Transverse colon (tissue), 4 donors: ENCODE measurements at regions not wholly inside any gene's neighbourhood (a gene's known extent, or its start where the extent isn't known, plus 50 kb on each side); places are given as distances from the start of the nearest gene placed in this dataset.
"Not testable (repeated sequence)": the region's sequence is repeated elsewhere in the genome, so short reads cannot be mapped to it uniquely, and the experiment has no call there.

ENCODE experiments used
- DNase-seq: peaks from one replicate; pipeline ENCODE4 v3.0.0-alpha.2; 2019
- H3K27ac ChIP-seq, 4 donors: fragments of 200-600 bp; sonication (generic); 2 replicates each; pipeline ENCODE4 v1.5.1; 2016 to 2018; ENCODE audit warnings: inconsistent platforms in 4 of 4
- H3K27me3 ChIP-seq: fragments of 200-600 bp; sonication (generic); 2 replicates; pipeline ENCODE4 v1.5.1; 2017; ENCODE audit warnings: inconsistent platforms
- H3K36me3 ChIP-seq, 4 donors: fragments of 200-600 bp; sonication (generic); 2 replicates each; pipeline ENCODE4 v1.5.1; 2017 to 2019; ENCODE audit warnings: inconsistent platforms in 4 of 4
- H3K4me1 ChIP-seq, 4 donors: fragments of 200-600 bp; sonication (generic); 2 replicates each; pipeline ENCODE4 v1.5.1; 2017 to 2020; ENCODE audit warnings: inconsistent platforms in 4 of 4
- H3K4me3 ChIP-seq, 4 donors: fragments of 200-600 bp; sonication (generic); 1 replicate in 1 of 4; 2 replicates in 3 of 4; pipeline versions ENCODE4 v1.5.1 to v1.6.1; 2017 to 2019; ENCODE audit warnings: inconsistent platforms in 4 of 4
- H3K9me3 ChIP-seq, 2 donors: fragments of 200-600 bp; sonication (generic); 2 replicates each; pipeline ENCODE4 v1.5.1; 2017 to 2019; ENCODE audit warnings: inconsistent platforms in 2 of 2
- EP300 ChIP-seq: sonication (generic); formaldehyde crosslinking; IDR thresholded peaks from one replicate; pipeline ENCODE4 v1.6.1; 2017; ENCODE audit warnings: antibody characterized with exemption, low read depth
- POLR2A ChIP-seq: fragments of 450-650 bp; IDR thresholded peaks from one replicate; pipeline ENCODE4 v1.6.1; 2016; ENCODE audit warnings: antibody characterized with exemption, mild to moderate bottlenecking, moderate library complexity
- POLR2AphosphoS5 ChIP-seq, 3 donors: sonication (generic); formaldehyde crosslinking; IDR thresholded peaks; one replicate each; pipeline ENCODE4 v1.6.1; 2016; ENCODE audit warnings: antibody characterized with exemption in 3 of 3
- WGBS, 2 donors: methylation state at CpG; one replicate each; pipeline ENCODE4 v1.1.5; 2018; ENCODE audit warnings: low coverage in 1 of 2; 5-methylcytosine and 5-hydroxymethylcytosine counted together
- in situ Hi-C, 4 donors: fragments of 200-750 bp; cut with MboI; loops; one replicate each; pipeline versions ENCODE4 v1.15.0 to v1.15.1; 2017; ENCODE audit warnings: low sequenced_read_pairs in 3 of 4, low pct_ligation_motif_present in 1 of 4, low pct_unique_long_range_greater_than_20kb in 1 of 4
- intact Hi-C: fragments of 100-400 bp; cut with DNase I; formaldehyde crosslinking; loops from one replicate; pipeline ENCODE4 v1.15.1; 2023; ENCODE audit warnings: low total_unique reads
- TF ChIP-seq, protein P1 (sequence below), 5 experiments: fragments of 200-600 bp in 3 of 5; fragments of 450-650 bp in 2 of 5; sonication (generic) in 3 of 5; IDR thresholded peaks; 1 replicate in 2 of 5; 2 replicates in 3 of 5; pipeline ENCODE4 v1.5.1; 2016 to 2017; ENCODE audit warnings: antibody characterized with exemption in 5 of 5, inconsistent platforms in 3 of 5, mild to moderate bottlenecking in 2 of 5, moderate library complexity in 1 of 5

DNA sequence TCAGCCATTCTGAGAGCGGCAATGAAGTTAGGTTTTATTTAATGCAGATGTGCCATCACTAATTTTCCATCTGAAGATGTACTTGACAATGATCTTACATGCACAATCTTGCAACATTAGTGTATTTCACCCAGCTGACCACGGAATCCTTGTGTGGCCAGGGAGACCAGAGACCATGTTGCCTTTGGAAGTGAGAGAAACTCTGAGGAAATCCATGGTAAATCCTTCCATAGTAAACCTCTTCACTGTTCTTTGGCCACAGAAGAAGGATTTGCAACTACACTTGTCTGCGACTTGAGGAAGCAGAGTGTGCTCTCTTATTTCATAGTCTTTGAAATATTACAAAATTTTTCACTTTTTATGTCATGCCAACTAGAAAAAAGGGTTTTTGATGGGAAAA, 128.4 kb upstream of the IGSF10 start:
- WGBS, 2 donors: 79 to 80% methylated on average over 3 of the region's 3 CpGs
- TF ChIP-seq, protein P1, sequence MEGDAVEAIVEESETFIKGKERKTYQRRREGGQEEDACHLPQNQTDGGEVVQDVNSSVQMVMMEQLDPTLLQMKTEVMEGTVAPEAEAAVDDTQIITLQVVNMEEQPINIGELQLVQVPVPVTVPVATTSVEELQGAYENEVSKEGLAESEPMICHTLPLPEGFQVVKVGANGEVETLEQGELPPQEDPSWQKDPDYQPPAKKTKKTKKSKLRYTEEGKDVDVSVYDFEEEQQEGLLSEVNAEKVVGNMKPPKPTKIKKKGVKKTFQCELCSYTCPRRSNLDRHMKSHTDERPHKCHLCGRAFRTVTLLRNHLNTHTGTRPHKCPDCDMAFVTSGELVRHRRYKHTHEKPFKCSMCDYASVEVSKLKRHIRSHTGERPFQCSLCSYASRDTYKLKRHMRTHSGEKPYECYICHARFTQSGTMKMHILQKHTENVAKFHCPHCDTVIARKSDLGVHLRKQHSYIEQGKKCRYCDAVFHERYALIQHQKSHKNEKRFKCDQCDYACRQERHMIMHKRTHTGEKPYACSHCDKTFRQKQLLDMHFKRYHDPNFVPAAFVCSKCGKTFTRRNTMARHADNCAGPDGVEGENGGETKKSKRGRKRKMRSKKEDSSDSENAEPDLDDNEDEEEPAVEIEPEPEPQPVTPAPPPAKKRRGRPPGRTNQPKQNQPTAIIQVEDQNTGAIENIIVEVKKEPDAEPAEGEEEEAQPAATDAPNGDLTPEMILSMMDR (IDR thresholded peaks at IDR 0.05): no peak
- TF ChIP-seq POLR2A (no peak), EP300 (no peak), POLR2AphosphoS5 (IDR thresholded peaks at IDR 0.05) (no peak)
- no peak for DNase-seq
- intact Hi-C loops (no loop called here), in situ Hi-C loops (no loop called here)
- Histone ChIP-seq H3K4me3 (no peak overlapping the region), H3K27me3 (no peaks in the 10 kb centered on the region), H3K4me1 (no peaks in the 10 kb centered on the region), H3K36me3 (no peaks in the 10 kb centered on the region), H3K9me3 (no peaks in the 10 kb centered on the region), H3K27ac (no peak overlapping the region)

DNA sequence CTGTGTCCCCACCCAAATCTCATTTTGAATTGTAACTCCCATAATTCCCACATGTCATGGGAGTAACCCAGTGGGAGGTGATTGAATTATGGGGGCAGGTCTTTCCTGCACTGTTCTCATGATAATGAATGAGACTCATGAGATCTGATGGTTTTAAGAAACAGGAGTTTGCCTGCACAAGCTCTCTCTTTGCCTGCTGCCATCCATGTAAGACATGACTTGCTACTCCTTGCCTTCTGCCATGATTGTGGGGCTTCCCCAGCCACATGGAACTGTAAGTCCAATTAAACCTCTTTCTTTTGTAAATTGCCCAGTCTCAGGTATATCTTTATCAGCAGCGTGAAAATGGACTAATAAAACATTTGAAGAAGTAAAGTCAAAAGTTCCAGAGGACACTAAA, 126.8 kb upstream of the IGSF10 start:
- intact Hi-C loops, H3K27me3 ChIP-seq, in situ Hi-C loops, H3K27ac ChIP-seq, H3K9me3 ChIP-seq, H3K36me3 ChIP-seq, DNase-seq, H3K4me3 ChIP-seq, H3K4me1 ChIP-seq: not testable (repeated sequence)
- WGBS, 2 donors: 73 to 80% methylated on average over 1 of the region's 1 CpG

DNA sequence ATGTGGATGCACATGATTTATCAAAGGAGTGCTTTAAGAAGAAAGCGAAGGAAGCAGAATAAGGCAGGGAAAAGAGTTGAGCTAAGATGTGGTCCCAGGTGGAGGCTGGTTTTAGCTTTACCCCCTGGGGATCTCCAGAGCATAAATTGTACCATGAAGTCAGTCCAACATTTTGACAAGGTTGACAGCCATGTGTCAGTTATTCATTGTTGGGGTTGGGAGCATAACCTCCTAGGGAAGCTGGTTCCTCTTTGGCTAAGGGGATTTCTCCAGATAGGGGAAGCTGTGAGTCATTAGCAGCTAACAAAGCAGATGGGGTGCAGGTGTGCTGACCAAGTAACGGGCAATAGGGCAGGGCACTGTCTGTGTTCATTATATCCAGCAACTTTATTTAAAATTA, 123.7 kb upstream of the IGSF10 start:
- in situ Hi-C loops (no loop called here), intact Hi-C loops (no loop called here)
- Histone ChIP-seq H3K4me1 (no peaks in the 10 kb centered on the region), H3K4me3 (no peak overlapping the region), H3K36me3 (no peaks in the 10 kb centered on the region), H3K27me3 (no peaks in the 10 kb centered on the region), H3K27ac (no peak overlapping the region), H3K9me3 (no peaks in the 10 kb centered on the region)
- 61 to 68% methylated on average over 2 of the region's 2 CpGs for WGBS, 2 donors
- TF ChIP-seq POLR2A (no peak), EP300 (no peak), POLR2AphosphoS5 (IDR thresholded peaks at IDR 0.05) (no peak)
- TF ChIP-seq, protein P1 (IDR thresholded peaks at IDR 0.05): no peak
- DNase-seq: no peak

DNA sequence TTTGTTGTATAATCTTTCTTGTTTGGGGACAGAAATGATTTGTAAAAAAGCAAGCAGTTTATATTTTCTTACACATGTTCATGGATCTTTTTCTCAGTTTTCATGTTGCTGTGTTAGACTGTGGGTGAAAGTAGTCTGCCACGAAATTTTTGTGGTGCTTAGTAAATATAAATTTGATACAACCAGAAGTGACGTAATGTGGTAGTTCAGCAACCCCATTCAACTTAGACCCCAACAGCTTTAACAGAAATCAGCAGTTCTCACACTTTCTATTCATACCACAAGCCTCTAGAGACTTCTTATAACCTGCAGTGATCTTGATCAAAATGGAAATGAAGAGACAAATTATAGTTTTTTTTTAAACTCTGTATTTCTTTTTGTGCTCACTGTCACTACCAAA, 120.2 kb upstream of the IGSF10 start:
- Histone ChIP-seq H3K36me3 (no peaks in the 10 kb centered on the region), H3K27me3 (no peaks in the 10 kb centered on the region), H3K27ac (no peak overlapping the region), H3K4me1 (no peaks in the 10 kb centered on the region), H3K9me3 (no peaks in the 10 kb centered on the region), H3K4me3 (no peak overlapping the region)
- WGBS, 2 donors: 48 to 58% methylated on average over 2 of the region's 2 CpGs
- intact Hi-C loops (no loop called here), in situ Hi-C loops (no loop called here)
- no peak for DNase-seq
- TF ChIP-seq EP300 (no peak), POLR2AphosphoS5 (IDR thresholded peaks at IDR 0.05) (no peak), POLR2A (no peak)
- TF ChIP-seq, protein P1 (IDR thresholded peaks at IDR 0.05): no peak

DNA sequence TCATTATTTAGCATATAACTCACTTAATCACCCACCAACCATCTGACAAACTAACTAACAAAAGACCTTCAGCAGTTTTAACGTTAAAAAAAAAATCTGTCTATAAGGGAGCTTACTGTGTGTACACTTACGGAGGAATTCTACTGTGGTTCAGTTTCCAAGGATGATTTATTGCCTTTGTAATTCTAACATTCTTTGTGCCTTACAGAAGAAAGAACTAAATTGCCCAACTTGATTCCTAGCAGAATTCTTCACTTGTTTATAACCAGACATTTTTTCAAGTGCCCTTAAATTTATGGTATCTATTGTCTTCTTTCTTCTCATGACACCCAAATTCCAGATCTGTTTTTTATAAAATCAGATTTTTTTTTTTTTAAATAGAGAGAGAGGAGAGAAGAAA, 119.7 kb upstream of the IGSF10 start:
- intact Hi-C loops: no loop called here
- no peak for DNase-seq
- Histone ChIP-seq H3K9me3 (no peaks in the 10 kb centered on the region), H3K4me1 (no peaks in the 10 kb centered on the region), H3K27me3 (no peaks in the 10 kb centered on the region), H3K4me3 (no peak overlapping the region), H3K27ac (no peak overlapping the region), H3K36me3 (no peaks in the 10 kb centered on the region)
- in situ Hi-C loops: no loop called here
- TF ChIP-seq POLR2A (no peak), EP300 (no peak), POLR2AphosphoS5 (IDR thresholded peaks at IDR 0.05) (no peak)
- TF ChIP-seq, protein P1 (IDR thresholded peaks at IDR 0.05): no peak
- WGBS, 2 donors: 14 to 20% methylated on average over 2 of the region's 2 CpGs
